PC-9 (cell line): ENCODE measurements at regions not wholly inside any gene's neighbourhood (a gene's known extent, or its start where the extent isn't known, plus 50 kb on each side); places are given as distances from the start of the nearest gene placed in this dataset.

Experiments
- EZH2 ChIP-seq: fragments of 200-600 bp; sonication (generic); IDR thresholded peaks from 2 replicates; pipeline ENCODE4 v1.8.0; 2017; ENCODE audit warnings: antibody characterized with exemption, low read depth
- TF ChIP-seq, protein P1 (sequence below): fragments of 200-600 bp; sonication (generic); conservative IDR thresholded peaks from 2 replicates; pipeline ENCODE4 v1.6.1; 2017; ENCODE audit warnings: mixed run types, antibody characterized with exemption, mild to moderate bottlenecking, moderate library complexity

DNA sequence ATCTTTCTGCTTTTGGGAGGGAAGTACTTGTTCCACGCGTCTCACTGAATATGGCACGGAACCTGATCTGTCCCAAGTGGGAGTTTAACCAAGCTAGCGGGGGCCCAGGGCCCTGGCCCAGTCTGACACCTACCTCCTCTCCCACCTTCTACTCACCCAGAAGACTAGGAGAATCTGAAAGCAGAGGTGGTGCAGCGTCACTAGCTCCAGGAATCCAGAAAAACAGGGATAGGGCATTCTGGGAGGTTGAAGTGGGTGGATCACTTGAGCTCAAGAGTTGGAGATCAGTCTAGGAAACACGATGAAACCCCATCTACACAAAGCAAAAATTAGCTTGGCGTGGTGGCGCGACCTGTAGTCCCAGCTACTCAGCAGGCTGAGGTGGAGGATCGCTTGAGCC lies 163.5 kb upstream of the ZNF267 start:
- TF ChIP-seq, protein P1, sequence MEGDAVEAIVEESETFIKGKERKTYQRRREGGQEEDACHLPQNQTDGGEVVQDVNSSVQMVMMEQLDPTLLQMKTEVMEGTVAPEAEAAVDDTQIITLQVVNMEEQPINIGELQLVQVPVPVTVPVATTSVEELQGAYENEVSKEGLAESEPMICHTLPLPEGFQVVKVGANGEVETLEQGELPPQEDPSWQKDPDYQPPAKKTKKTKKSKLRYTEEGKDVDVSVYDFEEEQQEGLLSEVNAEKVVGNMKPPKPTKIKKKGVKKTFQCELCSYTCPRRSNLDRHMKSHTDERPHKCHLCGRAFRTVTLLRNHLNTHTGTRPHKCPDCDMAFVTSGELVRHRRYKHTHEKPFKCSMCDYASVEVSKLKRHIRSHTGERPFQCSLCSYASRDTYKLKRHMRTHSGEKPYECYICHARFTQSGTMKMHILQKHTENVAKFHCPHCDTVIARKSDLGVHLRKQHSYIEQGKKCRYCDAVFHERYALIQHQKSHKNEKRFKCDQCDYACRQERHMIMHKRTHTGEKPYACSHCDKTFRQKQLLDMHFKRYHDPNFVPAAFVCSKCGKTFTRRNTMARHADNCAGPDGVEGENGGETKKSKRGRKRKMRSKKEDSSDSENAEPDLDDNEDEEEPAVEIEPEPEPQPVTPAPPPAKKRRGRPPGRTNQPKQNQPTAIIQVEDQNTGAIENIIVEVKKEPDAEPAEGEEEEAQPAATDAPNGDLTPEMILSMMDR, result no peak
- no peak for TF ChIP-seq EZH2
